ENCODE measurements at regions not wholly inside any gene's neighbourhood (a gene's known extent, or its start where the extent isn't known, plus 50 kb on each side); places are given as distances from the start of the nearest gene placed in this dataset.

- H3K4me3 ChIP-seq (ENCODE audit: low read length), result no peak overlapping the region
- TF ChIP-seq CTCF (conservative IDR thresholded peaks at IDR 0.05; ENCODE audit: low read length), result no peak
- DNase-seq (ENCODE audit: low read depth), result no peak
These were observed 296.7 kb downstream of the ASMT start for GRCh38 chrX:1911401-1912128.

GRCh38 chrX:1912193-1912592 is 297.3 kb downstream of the ASMT start:
- no peak for DNase-seq (ENCODE audit: low read depth)
- TF ChIP-seq CTCF (conservative IDR thresholded peaks at IDR 0.05; ENCODE audit: low read length), result no peak
- H3K4me3 ChIP-seq (ENCODE audit: low read length), result no peak overlapping the region

GRCh38 chrX:1914606-1915365 is 299.9 kb downstream of the ASMT start:
- TF ChIP-seq CTCF (conservative IDR thresholded peaks at IDR 0.05; ENCODE audit: low read length), result no peak
- DNase-seq (ENCODE audit: low read depth), result no peak
- no peak overlapping the region for H3K4me3 ChIP-seq (ENCODE audit: low read length)

- H3K4me3 ChIP-seq (ENCODE audit: low read length), result no peak overlapping the region
- no peak for TF ChIP-seq CTCF (conservative IDR thresholded peaks at IDR 0.05; ENCODE audit: low read length)
- no peak for DNase-seq (ENCODE audit: low read depth)
These were observed 303.9 kb downstream of the ASMT start for GRCh38 chrX:1918780-1919179.

- no peak overlapping the region for H3K4me3 ChIP-seq (ENCODE audit: low read length)
- DNase-seq (ENCODE audit: low read depth), result peak; percentile 8
- no peak for TF ChIP-seq CTCF (conservative IDR thresholded peaks at IDR 0.05; ENCODE audit: low read length)
These were observed 310.2 kb downstream of the ASMT start for GRCh38 chrX:1925053-1925481.

- no peak overlapping the region for H3K4me3 ChIP-seq (ENCODE audit: low read length)
- TF ChIP-seq CTCF (conservative IDR thresholded peaks at IDR 0.05; ENCODE audit: low read length), result no peak
- DNase-seq (ENCODE audit: low read depth), result no peak
These were observed 313.9 kb downstream of the ASMT start for GRCh38 chrX:1928805-1929204.

GRCh38 chrX:1932231-1932630 is 317.4 kb downstream of the ASMT start:
- TF ChIP-seq CTCF (conservative IDR thresholded peaks at IDR 0.05; ENCODE audit: low read length), result no peak
- H3K4me3 ChIP-seq (ENCODE audit: low read length), result no peak overlapping the region
- DNase-seq (ENCODE audit: low read depth), result peak; percentile 91

Data from AG10803 (cell line).